ENCODE measurements at regions not wholly inside any gene's neighbourhood (a gene's known extent, or its start where the extent isn't known, plus 50 kb on each side); places are given as distances from the start of the nearest gene placed in this dataset.
"Not testable (repeated sequence)": the region's sequence is repeated elsewhere in the genome, so short reads cannot be mapped to it uniquely, and the experiment has no call there.

DNA sequence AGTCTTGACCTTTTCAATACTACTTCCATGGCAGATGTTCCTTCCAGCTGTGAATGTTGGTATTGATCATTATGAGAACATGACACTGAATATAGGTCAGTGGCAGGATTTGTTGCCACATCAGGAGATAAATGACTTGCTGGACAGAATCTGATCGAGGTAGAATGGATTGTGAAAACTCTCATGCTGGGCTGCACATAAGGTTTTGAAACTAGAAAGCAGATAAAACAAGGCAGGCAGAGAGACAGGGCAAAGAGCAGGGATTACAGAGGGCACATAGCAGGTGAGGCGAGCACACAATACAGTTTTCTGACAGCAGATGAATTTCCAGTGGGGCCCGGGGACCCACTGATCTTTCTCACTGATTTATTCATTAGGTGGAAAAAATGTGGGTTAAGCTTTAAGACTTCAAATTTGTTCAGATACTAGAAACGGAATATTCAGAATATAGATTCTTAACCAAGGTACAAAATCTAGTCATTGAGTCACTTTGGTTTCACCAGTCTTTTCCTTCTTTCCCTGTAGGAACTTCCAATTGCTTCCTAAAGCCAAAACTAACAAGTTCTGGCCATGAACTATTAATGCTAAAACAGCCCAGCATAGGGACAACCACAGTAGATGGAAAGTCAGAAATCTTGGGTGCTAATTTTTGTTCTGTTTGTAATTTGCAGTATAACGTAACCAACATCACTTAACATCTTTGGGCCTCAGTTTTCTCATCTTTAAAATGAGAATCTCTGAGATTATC lies 296.0 kb upstream of the PTBP2 start:
- no peak for DNase-seq (ENCODE audit: low spot score)

DNA sequence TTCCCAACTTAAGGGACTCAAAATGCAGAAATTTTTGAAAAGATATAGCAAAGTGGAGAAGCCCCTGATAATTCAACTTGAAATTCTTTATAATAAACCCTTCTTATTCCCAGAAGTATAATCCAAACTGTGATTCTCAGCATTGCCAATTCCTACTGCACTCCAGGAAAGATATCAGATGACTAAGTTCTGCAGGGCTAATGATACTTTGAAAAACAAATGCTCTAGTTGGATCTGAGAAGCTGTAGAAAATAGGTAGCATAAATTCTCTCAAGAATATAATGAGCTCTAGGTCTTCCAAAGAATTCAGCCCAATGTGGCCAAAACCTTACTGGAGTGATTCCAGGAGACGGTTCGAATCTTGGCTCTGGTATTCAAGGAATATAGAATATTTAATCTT lies 294.0 kb upstream of the PTBP2 start:
- DNase-seq (ENCODE audit: low spot score) = no peak

DNA sequence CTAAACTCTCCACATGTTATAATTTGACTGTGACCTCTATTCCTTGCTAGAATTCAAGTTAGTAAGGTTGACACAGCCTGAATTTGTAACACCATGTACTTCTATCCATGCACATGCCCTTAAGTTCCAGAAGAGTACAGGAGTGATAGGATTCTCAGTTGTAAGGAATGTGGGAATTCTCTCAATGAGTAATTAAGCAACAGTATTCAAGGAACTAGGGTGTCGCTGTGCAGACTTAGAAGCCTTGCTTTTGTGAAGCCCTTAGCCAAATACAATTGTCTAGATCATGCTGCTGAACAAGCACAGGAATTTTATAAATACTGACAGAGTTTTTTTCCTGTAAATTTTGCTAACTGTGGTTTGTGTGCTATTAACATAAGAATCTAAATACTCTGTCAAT lies 276.3 kb upstream of the PTBP2 start:
- DNase-seq (ENCODE audit: low spot score) = no peak

DNA sequence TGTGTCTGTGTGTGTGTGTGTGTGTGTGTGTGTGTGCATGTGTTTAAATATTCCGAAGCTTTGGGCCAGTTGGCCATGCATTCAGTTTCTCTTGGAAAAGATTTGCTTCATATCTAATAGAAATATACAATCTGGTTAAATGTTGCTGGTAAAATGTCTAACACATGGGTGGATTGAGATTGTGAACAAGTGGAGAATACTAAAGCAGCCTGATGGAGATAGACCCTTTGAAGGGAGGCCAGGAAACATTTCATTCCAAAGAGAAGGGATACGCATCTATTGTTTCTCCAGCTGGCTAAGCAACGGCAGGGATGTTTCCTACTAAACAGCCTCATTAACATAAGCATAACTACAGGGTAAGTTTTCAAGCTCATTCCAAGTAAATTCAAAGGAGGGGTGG lies 257.5 kb upstream of the PTBP2 start:
- DNase-seq (ENCODE audit: low spot score) = no peak

DNA sequence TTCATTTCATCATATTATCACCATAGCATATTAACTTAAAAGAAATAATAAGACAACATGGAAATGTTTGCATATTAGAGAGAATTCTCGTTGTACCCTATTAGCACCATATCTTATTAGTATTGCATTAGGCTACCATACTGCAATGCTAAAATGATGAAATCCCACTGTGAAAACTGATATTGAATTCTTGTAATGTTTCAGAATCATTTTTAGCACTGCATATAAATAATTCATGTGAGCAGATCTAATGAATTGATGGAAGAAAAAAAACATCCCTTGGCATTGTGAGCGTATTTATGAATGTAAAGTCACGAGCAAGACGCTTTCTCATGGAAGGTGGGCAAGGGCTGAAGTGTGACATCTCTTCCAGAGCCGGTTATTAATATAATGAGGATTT lies 257.1 kb upstream of the PTBP2 start:
- DNase-seq (ENCODE audit: low spot score) = no peak

DNA sequence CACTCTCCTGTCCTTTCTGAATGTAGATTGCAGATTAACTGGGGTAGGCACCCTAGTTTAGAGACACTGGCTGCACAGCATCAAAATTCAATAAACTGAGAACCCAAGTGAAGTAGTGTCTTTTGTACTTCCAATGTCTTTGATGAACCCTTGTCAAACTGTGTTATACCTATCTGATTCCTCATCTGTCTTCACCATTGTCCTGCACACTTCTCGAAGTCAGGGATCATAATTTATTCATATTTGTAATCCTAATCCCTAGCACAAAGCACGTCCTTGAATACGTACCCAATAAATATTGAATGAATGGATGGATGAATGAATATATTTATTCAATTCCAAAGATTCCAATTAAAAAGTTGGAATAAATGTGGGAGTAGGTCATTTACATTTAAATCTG lies 256.6 kb upstream of the PTBP2 start:
- no peak for DNase-seq (ENCODE audit: low spot score)

DNA sequence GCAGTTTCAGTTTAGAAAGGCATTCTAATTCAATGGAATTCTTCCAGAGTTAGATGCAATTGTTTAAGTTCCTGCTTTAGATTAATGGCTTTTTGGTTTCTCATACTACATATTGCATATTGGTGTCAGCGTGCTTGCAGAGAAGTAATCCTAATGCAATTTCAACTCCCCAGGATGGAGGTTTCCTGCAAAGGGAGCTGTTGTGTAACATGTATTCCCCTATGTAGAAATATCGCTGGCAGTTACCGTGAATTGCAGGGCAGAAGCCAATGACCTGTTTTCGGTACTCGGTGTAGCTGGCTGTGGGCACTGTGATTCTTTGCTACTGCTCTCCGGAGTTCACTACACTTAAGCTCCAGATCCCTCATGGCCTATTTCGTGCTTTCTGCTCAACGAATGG lies 256.1 kb upstream of the PTBP2 start:
- no peak for DNase-seq (ENCODE audit: low spot score)

DNA sequence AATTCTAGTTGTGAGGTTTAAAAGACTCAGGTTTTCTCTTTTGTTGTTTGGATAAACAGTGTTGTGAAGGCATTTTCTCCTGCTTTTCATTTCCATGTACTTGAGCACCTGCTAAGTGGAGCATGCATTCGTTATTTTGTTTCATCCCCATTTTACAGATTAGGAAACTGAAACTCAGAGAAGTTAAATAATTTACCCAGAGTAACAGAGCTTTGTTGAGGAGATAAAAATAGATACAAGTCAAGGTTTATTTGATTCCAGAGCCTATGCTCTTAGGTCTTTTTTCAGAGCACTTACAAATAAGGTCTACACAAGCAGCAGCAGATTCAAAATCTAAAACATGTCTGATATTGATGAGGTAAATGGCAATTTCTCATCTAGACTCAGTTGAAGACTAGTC lies 254.7 kb upstream of the PTBP2 start:
- no peak for DNase-seq (ENCODE audit: low spot score)

DNA sequence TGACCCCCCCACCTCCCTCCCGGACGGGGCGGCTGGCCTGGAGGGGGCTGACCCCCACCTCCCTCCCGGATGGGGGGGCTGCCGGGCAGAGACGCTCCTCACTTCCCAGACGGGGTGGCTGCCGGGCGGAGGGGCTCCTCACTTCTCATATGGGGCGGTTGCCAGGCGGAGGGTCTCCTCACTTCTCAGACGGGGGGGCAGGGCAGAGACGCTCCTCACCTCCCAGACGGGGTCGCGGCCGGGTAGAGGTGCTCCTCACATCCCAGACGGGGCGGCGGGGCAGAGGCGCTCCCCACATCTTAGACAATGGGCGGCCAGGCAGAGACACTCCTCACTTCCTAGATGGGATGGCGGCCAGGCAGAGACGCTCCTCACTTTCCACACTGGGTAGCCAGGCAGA lies 251.9 kb upstream of the PTBP2 start:
- not testable (repeated sequence) for DNase-seq (ENCODE audit: low spot score)

DNA sequence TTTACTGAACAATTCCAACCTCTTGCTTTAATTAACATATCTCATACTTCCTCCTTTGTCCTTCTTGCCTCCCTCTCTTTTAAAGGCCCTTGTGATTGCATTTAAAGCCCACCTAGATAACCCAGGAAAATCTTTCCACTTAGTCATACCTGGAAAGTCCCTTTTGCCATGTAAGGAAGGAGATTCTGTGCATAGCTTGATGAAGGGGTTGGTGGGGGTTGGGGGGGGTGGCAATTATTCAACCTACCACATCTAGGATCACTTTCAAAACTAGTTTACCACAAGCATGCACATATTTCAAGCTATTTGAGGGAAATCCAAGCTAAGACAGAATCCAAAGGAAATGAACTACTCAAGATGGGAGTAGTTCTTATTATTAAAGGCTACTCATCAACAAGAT lies 249.1 kb upstream of the PTBP2 start:
- no peak for DNase-seq (ENCODE audit: low spot score)

DNA sequence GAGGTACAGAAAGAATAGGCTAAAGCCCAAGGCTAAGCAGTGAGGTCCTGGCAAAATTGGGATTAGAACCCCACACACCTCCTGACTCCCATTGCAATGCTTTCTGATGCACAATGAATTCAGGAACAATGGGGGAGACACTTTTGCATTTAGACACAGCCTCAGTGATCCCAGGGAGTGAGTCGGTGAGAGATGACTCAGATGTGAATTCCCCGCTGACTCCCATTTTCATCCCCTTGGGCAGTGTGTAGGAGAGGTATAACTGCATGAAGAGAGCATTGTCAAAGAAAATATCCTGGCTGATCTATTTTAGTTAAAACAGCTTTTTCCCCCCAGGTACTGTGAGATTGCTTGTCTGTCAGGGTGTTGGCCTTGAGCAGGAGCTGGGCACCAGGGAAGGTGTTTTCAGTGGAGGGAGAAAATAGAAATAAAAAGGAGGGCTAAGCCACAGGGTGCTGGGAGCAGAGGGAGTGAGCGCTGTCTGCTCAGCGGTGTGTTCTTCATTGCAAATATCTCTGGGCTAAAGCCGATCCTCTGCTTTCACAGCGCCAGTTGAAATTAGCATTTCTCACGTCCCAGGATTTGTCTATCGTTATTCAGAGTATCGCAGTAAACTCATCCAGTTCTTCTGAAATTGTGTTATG lies 247.7 kb upstream of the PTBP2 start:
- no peak for DNase-seq (ENCODE audit: low spot score)

DNA sequence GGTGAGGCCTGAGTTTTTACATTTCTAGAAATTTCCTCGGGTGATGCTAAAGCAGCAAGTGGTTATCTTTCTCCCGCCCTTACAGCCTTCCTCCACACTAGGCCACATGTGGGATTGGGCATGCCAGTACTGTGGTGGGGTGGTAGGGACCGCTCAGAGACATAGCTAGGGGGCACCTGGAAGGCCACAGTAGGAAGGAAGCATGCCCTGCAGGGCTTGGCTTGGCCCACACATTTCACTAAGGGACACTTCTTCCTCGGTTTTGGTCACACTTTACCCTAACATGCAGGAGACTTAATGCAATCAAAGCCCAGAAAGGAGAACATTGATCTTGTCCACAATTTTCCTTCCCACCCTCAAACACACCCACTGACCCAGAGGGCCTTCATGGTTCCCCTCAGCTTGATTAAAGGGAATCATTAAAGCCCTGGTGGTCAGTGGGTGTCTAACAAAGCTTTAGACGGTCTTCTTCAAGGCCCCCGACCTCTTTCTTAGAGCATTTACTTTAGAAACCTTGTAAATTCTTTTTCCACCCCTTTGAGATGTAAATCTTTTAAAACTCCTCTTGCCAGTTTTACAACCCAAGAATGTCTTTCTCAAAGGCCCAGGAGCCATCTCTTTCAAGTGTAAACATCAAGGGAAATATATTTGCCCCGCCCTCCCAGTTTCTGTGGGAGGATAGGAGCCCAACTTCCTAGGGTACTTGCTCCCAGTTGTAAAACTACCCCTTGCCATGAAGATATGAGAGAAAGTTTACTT lies 246.4 kb upstream of the PTBP2 start:
- DNase-seq (ENCODE audit: low spot score) = no peak

DNA sequence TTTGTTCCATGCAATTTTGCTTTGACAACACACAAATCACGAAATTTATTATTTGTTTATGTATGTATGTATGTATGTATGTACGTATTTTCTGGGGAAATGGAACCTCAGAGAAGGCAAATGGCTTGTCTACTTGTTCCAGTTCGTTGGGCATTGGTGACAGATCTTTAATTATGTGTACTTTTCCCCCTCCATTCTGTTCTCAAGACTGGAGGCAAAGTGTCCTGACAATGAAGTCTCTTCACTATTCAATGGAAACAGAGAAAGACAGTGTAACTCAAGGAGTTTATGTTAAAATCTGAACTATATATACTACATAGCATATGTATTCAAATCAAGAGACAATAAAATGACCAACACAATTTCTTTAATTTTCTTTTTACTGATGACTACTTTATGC lies 245.7 kb upstream of the PTBP2 start:
- no peak for DNase-seq (ENCODE audit: low spot score)

DNA sequence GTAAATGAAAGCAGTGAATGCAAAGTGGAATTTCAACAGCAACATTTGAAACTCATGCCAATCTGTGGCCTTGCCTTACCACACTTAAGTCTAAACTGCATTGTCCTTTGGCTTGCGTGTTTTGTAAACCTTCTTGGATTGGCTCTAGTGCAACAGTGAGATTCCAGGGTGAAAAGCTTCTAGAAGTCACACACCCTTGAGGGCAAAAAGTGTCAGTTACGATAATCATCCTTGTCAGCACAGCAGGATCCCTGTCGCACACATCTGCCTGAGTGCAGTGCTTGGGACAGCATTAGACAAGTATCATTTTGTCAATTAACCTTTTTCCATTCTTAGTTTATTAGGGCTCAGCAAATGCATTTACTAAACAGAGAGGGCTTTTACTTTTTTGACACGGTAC lies 243.4 kb upstream of the PTBP2 start:
- no peak for DNase-seq (ENCODE audit: low spot score)

DNA sequence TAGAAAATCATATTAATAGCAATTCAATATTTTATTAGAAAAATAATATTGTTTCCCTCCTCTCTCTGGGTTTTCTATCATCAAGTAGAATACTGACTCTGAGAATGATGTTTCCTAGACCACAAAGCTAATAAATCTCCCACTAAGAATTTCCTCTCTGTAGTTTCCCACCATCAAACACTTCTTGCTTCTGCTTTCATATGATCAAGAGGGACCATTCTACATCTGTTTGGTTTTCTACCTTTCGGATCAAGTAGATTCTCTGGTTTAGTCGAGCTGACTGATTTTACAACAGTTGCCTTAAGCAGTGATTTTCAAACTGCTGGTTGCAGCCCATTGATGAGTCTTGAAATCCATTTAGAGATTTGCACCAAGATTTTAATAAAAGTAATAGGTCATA lies 240.2 kb upstream of the PTBP2 start:
- DNase-seq (ENCODE audit: low spot score) = no peak

DNA sequence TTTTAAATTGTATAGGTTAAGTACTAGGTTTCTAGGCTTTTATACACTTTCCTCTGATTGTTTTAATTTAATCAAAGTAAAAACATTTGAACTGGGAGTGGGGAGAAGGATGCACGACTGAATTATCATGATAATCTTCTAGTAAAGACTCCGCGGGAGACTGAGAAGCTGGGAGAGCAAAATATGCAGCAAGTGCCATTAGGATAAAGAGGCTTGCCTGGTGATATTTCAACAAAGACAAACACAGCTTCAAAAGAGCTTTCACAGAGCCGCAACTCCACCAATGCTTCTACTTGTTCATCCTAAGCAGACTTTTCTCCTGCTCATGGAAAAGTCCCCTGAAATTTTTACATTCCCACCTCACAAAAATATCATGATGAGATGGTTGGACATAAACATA lies 239.0 kb upstream of the PTBP2 start:
- no peak for DNase-seq (ENCODE audit: low spot score)

DNA sequence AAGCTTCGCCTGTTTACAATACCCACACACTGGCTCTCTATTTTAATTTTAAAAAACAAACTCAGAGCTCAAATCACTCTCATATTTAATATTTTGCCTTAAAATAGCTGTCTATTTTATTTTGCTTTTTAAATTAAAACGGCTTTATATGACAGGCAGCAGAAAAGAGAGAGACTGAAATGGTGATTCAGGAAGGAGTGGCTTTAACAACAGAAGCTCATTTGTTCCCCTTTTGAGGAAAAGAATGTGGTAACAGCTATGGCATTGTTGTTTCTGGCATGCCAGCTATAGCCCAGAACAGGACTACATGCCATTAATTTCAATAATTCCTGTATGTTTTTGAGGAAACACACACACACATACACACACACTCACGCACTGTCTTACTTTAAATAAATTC lies 234.2 kb upstream of the PTBP2 start:
- no peak for DNase-seq (ENCODE audit: low spot score)

DNA sequence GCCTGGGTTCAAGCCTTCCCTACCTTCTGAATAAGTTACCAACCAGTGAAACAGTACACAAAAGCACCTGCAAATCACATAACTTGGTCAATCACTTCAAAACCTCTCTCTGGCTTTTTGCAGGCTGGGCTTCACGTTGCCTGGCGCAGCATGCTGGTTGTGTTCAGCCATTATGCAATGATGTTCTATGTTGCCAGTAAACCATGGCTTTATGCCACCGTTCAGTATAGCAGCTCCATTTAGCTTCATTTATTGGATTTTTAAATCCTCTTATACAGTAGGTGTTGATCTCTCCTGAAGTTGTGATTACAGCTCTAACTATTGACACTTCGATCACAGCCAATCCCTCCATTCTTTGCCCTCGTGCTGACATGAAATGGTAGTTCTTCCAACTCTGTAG lies 233.6 kb upstream of the PTBP2 start:
- DNase-seq (ENCODE audit: low spot score) = no peak

DNA sequence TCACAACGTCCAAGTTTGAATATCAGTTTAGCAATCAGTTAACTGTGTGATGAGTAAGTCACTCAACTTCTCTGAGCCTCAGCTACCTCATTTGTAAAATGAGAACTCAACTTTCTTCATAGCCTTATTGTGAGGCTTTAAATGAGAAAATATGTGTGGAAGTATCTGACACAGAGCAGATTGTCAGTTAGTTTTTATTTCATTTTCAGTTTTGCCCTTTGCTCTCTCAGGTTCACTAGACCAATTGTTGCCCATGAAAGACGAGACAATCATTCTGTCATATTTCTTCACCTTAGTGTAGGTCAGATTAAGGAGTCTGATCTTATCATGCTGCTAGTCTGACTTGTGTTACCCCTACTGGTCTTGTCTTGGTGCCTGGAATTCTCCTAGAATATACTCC lies 232.8 kb upstream of the PTBP2 start:
- DNase-seq (ENCODE audit: low spot score) = no peak

DNA sequence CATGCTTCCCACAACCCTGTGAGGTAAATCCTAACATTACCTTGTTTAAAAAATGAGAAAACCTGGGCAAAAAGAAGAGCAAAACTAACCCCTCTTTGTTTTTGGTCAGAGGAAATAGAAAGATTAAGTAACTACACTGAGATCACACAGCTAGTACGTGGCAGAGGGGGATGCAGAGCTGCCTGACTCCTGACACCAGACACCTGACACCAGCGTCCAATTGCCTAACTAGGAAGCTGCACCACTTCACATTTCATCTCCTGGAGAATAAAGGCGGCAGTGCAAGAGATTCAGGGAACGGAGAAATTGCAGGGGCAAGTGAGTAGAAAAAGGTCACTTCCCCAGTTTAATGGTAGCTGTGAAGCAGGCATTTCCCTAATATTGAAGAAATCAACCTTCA lies 229.3 kb upstream of the PTBP2 start:
- DNase-seq (ENCODE audit: low spot score) = no peak

DNA sequence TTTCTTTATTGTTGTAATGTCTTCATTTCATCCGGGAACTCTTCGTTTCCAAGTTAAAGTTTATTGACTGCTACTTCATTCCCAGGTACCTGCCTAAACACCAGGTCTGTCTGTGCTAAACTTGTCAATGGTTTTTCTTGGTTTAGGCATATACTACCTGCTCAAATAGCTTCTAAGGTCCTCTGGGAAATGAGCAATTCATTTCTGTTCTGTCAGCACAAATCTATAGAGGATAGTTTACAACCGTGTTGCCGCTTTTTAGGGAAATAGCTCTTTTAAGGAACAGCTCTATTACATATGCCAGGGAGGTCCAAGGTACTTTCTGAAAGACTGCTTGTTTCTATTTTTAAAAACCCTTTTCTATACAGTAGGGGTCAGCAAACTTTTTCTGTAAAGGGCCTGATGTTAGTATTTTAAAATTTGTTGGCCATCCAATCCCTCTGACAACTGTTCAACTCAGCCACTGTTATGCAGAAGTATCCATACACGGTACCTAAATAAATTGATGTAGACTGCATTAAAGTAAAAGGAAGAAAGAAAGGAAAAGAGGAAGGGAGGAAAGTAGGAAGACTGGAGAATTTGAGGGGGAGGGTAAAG lies 222.7 kb upstream of the PTBP2 start:
- DNase-seq (ENCODE audit: low spot score) = no peak

DNA sequence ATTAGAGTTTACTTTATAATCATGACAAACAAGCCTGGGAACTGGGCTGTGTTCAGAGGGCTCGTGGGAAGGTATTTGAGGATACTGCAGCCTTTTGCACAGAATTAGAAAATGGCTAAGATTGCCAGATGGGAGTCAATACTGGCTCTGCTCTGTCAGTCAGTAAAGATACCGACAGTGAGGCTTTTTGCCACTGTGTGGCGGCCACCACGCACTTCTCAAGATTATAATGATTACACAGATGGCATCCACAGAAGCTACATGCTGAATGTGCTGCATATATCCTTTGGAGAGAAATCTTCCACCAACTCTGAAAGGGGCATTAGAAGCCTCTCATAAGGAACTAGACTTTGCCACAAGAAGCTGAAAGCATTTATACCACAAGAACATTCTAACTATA lies 213.4 kb upstream of the PTBP2 start:
- no peak for DNase-seq (ENCODE audit: low spot score)

DNA sequence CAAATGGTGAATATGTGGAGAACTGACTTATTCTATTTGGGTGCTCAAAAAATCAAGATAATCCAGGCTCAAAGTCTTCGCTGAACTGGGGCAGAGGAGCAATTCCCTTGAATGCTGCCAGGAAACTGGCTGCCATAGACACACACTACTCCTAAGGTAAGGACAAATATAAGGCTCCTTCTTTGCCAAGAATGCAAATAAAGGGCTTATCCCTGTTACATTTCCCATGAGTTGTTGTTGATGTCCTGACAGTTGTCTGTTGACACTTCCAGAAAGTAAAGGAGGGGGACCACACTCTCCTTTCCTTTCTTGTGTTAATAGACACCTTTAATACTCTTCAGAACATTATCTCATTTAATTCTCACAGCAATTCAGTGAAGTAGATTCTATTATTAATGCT lies 212.2 kb upstream of the PTBP2 start:
- DNase-seq (ENCODE audit: low spot score) = no peak

Data from LoVo (cell line).